Activated T-cell treated with anti-CD3 and anti-CD28 coated beads, Interleukin-2, amount 50 U/mL, for 24 hours (primary cell): ENCODE measurements at regions not wholly inside any gene's neighbourhood (a gene's known extent, or its start where the extent isn't known, plus 50 kb on each side); places are given as distances from the start of the nearest gene placed in this dataset.

Experiments used
- DNase-seq: peaks from one replicate; pipeline ENCODE4 v3.0.0-alpha.2; 2020
- H3K27ac Mint-ChIP-seq: 2 replicates; pipeline ENCODE4 v1.8.0; 2020; ENCODE audit warnings: mild to moderate bottlenecking, mixed read lengths
- H3K27me3 Mint-ChIP-seq: 2 replicates; pipeline ENCODE4 v1.8.0; 2020; ENCODE audit warnings: mixed read lengths
- H3K36me3 Mint-ChIP-seq: 2 replicates; pipeline ENCODE4 v1.8.0; 2020; ENCODE audit warnings: low read depth, mixed read lengths
- H3K4me1 Mint-ChIP-seq: 2 replicates; pipeline ENCODE4 v1.8.0; 2020; ENCODE audit warnings: low read depth, mixed read lengths
- H3K4me3 Mint-ChIP-seq: 2 replicates; pipeline ENCODE4 v1.8.0; 2020; ENCODE audit warnings: mild to moderate bottlenecking, moderate library complexity, mixed read lengths
- H3K9me3 Mint-ChIP-seq: 2 replicates; pipeline ENCODE4 v1.8.0; 2020; ENCODE audit warnings: mixed read lengths

DNA sequence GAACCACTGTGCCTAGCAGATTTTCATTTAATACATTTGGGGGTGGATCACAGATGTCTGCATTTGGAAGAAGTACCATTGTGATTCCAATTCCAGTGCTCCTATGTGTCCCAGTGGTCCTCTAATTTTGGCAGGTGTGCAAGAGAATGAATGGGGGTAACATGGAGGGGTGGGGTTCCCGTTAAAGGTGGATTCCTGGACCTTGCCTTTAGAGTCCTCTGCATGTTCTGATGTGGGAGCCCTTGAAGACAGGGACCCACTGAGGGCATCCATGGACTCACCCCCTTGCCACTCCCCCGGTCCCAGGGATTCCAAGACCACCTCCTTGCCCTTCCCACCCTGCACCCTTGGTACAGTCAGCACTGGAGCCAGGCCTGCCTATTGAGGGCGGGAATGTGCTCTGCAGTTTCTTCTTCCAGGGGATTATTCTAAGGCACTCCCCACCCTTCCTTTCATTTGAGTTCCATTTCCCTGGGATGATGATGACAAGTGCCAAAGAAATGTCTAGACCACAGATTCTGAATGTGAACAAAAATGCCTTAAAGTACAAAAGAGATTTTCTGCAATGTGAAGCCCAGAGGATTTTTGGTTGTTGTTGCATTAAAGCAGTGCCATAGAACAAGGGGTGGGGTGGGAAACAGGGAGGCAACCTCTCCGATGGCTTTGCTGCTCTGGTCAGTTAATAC lies 119.4 kb upstream of the PTCH1 start:
- no peak for DNase-seq
- no peaks in the 10 kb centered on the region for H3K4me1 Mint-ChIP-seq
- H3K4me3 Mint-ChIP-seq = no peak overlapping the region
- H3K36me3 Mint-ChIP-seq = no peaks in the 10 kb centered on the region
- peaks cover 5% of the 10 kb centered on the region for H3K27me3 Mint-ChIP-seq
- no peak overlapping the region for H3K27ac Mint-ChIP-seq
- H3K9me3 Mint-ChIP-seq = no peaks in the 10 kb centered on the region

DNA sequence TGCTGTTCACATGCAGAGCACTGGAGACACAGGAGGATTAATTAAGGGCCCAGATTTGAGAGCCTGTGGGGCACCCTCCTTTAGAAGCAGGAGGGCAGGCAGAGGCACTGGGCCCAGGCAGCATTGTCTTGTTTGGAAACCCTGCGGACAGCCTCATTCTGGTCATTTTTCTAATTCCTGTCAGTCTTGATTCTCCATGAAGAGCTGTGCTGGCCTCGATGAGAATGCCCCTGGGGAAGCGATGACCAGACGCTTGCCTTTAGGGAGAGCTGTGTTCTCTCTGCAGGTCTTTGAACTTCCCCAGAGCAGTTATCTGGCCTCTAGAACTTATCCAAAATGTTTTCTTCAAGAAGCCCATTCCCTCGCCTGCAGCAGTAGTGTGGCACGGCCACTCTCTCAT lies 117.8 kb upstream of the PTCH1 start:
- no peak for DNase-seq
- H3K27ac Mint-ChIP-seq = no peak overlapping the region
- peaks cover 3% of the 10 kb centered on the region for H3K27me3 Mint-ChIP-seq
- H3K36me3 Mint-ChIP-seq = no peaks in the 10 kb centered on the region
- H3K9me3 Mint-ChIP-seq = no peaks in the 10 kb centered on the region
- no peaks in the 10 kb centered on the region for H3K4me1 Mint-ChIP-seq
- H3K4me3 Mint-ChIP-seq = no peak overlapping the region

DNA sequence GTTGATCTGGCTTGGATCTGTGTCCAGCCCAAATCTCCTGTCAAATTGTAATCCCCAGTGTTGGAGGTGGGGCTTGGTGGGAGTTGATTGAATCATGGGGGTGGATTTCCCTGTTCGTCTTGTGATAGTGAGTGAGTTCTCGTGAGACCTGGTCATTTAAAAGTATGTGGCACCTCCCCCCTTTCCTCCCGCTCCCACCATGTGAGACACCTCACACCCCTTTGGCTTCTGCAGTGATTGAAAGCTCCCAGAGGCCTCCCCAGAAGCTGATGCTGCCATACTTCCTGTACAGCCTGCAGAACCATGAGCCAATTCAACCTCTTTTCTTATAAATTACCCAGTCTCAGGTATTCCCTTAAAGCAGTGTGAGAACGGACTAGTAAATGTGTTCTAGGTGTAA lies 117.3 kb upstream of the PTCH1 start:
- Mint-ChIP-seq H3K36me3 (no peaks in the 10 kb centered on the region), H3K4me3 (no peak overlapping the region), H3K9me3 (no peaks in the 10 kb centered on the region), H3K27me3 (no peaks in the 10 kb centered on the region), H3K4me1 (no peaks in the 10 kb centered on the region), H3K27ac (no peak overlapping the region)
- DNase-seq = no peak

DNA sequence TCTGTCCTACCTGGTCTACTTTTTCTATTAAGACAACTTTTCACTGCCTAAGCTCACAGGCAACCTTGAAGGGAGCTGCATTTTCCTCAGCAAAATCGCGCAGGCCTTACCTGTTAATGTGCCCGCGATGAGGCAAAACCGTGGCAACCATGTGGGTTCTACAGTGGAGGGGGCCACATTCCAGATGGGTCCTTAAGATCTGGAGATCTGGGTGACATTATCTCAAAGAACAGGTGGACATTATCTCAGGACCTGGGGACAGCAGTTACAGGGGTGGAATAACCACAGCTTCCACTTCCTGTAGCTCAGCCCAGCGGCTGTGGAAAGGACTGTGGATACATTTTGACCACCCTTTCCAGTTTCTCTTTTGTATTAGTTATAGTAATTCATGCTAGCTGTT lies 112.8 kb upstream of the PTCH1 start:
- Mint-ChIP-seq H3K9me3 (peaks cover 2% of the 10 kb centered on the region), H3K27me3 (peaks cover 21% of the 10 kb centered on the region), H3K4me1 (peaks cover 15% of the 10 kb centered on the region), H3K27ac (no peak overlapping the region), H3K4me3 (no peak overlapping the region), H3K36me3 (peaks cover 3% of the 10 kb centered on the region)
- DNase-seq = no peak

DNA sequence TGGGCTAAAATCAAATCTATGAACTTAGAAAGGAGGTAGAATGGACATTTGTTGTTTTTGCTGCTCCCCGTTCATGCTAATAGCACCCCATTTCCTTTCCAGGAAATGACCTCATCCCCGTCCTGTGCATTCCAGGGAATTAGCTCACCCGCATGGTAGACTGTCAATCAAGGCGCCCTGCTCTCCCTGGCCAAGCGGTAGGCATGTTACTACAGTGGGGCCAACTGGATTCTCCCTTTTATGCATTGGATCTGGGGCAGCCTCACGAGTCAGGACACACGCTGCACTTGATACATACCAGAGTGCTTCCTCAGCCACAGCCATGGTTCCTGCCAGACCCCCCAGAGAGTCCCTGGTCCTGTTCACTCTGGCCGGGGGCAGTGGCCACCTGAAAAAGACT lies 111.0 kb upstream of the PTCH1 start:
- Mint-ChIP-seq H3K36me3 (peaks cover 3% of the 10 kb centered on the region), H3K4me1 (peaks cover 23% of the 10 kb centered on the region), H3K27me3 (peaks cover 21% of the 10 kb centered on the region), H3K27ac (no peak overlapping the region), H3K9me3 (peaks cover 2% of the 10 kb centered on the region), H3K4me3 (no peak overlapping the region)
- DNase-seq = no peak

DNA sequence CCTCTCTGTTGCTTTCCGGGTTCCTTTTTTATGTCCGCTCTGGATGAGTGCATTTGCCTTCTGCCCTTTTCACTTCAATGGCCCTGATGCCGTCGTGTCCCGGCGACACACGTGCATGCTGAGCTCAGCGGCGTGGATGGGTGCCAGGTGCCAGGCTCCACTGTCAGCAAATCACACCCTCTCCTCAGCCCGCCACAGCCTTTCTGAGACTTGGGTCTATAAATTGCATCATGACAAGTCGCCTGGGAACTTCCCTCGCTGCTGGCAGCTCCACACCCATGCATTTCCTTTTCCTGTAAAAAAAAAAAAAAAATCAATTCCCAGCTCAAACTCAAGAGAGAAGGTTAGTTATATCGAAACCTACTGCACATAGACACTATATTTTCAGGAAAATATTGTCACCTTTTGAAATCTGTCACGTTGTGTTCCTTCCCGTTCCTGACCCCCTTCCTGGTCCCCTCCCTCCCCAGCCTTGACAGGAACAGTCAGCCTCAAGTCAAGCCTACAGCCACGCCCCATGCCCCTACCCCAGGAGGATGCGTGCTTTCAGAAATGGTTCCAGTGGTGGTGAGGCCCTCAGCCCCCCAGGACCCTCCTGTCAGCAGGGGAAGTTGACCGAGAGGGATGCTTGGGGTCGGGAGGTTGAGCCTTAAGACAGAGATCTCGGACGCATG lies 110.3 kb upstream of the PTCH1 start:
- peak; percentile 62 for DNase-seq
- no peak overlapping the region for H3K4me3 Mint-ChIP-seq
- peaks cover 23% of the 10 kb centered on the region for H3K4me1 Mint-ChIP-seq
- H3K27ac Mint-ChIP-seq = peak overlapping the region; percentile 31
- peaks cover 21% of the 10 kb centered on the region for H3K27me3 Mint-ChIP-seq
- peaks cover 3% of the 10 kb centered on the region for H3K36me3 Mint-ChIP-seq
- peaks cover 2% of the 10 kb centered on the region for H3K9me3 Mint-ChIP-seq

DNA sequence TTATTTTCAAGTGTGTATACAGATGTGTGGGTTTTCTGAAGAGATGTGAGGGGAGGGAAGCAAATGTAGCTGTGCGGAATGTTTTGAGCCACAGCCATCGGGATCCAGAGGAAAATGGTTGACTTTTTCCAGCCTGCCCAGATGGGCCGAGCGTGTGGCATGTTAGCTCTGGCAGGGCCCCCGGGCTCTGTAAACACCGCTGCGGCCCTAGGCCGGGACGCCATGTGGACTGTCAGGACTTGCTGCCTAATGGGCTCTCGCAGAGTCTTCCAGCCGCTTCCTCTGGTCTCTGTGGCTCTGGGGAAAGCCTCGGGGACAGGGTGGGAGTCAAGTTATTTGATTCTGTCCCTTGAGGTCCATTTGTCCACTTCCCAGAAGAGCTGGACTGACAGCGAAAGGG lies 109.6 kb upstream of the PTCH1 start:
- Mint-ChIP-seq H3K4me3 (no peak overlapping the region), H3K36me3 (peaks cover 3% of the 10 kb centered on the region), H3K4me1 (peaks cover 23% of the 10 kb centered on the region), H3K27ac (no peak overlapping the region), H3K9me3 (peaks cover 2% of the 10 kb centered on the region), H3K27me3 (peaks cover 21% of the 10 kb centered on the region)
- no peak for DNase-seq

DNA sequence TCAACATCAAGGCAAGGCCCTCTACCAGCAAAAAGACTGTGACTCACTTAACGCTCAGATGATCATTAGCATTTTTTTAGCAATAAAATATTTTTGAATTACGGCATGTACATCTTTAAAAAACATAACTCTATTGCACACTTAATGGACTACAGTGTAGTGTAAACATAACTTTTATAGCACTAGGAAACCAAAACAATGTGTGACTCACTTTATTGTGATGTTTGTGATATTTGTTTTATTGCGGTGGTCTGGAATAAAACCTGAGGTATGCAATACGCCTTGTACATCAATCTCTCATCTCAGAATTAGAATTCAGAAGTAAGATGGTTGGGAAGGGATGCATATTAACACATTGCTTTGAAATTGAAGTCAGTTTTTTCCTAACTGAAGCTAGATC lies 106.9 kb upstream of the PTCH1 start:
- H3K27ac Mint-ChIP-seq = no peak overlapping the region
- DNase-seq = no peak
- peaks cover 2% of the 10 kb centered on the region for H3K9me3 Mint-ChIP-seq
- no peak overlapping the region for H3K4me3 Mint-ChIP-seq
- H3K27me3 Mint-ChIP-seq = peaks cover 21% of the 10 kb centered on the region
- peaks cover 3% of the 10 kb centered on the region for H3K36me3 Mint-ChIP-seq
- peaks cover 23% of the 10 kb centered on the region for H3K4me1 Mint-ChIP-seq

DNA sequence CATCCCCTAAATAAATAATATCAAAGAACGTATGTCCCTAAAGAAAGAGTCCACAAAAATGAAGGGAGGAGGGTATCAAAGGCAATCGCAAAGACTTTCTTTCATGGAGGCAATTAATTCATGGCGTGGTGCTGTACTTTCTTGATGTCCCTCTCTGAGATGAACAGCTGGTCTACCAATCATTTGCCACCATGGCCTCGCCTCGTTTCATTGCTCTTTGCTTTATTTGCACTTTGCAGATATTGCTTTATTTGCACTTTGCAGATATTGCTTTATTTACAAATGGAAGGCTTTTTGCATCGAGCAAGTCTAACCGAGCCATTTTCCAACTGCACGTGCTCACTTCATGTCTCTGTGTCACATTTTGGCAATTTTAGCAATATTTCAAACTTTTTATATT lies 104.0 kb upstream of the PTCH1 start:
- no peak overlapping the region for H3K4me3 Mint-ChIP-seq
- peaks cover 11% of the 10 kb centered on the region for H3K27me3 Mint-ChIP-seq
- H3K4me1 Mint-ChIP-seq = peaks cover 8% of the 10 kb centered on the region
- H3K36me3 Mint-ChIP-seq = no peaks in the 10 kb centered on the region
- DNase-seq = no peak
- no peak overlapping the region for H3K27ac Mint-ChIP-seq
- no peaks in the 10 kb centered on the region for H3K9me3 Mint-ChIP-seq

DNA sequence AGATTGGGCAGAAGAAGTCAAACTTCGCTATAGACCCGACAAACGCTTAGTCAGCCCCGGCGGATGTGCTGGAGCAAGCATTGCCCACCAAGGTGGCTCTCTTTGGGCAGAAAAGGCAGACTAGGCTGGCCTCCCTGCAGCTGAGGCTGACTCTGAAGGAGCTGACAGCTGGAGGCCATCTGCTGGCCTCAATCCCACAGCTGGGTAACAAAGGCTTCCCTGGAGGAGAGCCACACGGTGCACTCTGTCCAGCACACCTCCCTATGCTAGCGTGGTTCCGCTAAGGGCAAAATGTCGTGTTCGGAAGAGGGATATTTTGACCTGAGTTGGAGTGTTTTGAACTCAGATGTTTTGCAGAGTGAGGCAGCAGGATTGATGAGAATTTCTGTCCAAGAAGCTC lies 103.5 kb upstream of the PTCH1 start:
- no peaks in the 10 kb centered on the region for H3K36me3 Mint-ChIP-seq
- peaks cover 8% of the 10 kb centered on the region for H3K4me1 Mint-ChIP-seq
- no peak overlapping the region for H3K27ac Mint-ChIP-seq
- H3K9me3 Mint-ChIP-seq = no peaks in the 10 kb centered on the region
- H3K27me3 Mint-ChIP-seq = peaks cover 8% of the 10 kb centered on the region
- no peak overlapping the region for H3K4me3 Mint-ChIP-seq
- DNase-seq = no peak

DNA sequence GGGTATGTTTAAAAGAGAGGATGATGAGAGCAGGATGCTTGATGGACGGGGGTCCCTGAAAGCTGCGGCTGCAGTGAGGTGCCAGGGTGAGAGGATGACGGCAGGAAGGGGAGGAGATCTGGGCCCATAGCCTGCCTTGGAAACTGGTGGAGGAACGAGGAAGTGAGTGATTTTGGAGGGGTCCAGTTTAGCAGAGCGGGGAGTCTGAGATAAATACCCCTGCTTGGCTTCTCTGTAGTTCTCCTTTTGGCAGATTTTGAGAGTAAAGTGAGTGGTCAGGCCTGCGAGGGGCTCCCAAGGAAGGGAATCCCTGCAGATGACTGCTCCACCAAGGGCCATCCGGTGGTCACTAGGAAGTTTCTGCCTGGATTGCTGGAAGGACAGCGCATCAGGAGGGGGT lies 98.5 kb upstream of the PTCH1 start:
- Mint-ChIP-seq H3K36me3 (no peaks in the 10 kb centered on the region), H3K27ac (no peak overlapping the region), H3K9me3 (peaks cover 2% of the 10 kb centered on the region), H3K27me3 (peaks cover 2% of the 10 kb centered on the region), H3K4me1 (no peaks in the 10 kb centered on the region), H3K4me3 (no peak overlapping the region)
- no peak for DNase-seq

DNA sequence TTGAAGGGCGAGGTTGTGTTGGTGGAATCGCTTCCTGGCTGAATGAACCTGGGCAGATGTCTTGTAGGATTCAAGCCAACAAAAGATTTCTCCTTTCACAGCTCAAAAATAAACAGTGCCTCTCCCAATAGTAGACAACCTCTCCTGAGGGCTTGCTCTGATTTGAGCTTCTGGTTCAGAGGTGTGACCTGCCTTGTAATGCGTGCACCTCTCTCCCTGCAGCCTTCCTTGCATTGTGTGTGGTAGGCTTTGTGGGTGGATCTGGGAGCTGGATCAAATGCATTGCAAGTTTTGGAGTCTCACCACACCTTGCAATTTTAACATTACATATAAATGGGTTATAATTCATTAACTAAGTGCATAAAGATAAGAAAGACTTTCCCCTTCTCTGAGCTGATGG lies 96.9 kb upstream of the PTCH1 start:
- no peak overlapping the region for H3K4me3 Mint-ChIP-seq
- no peaks in the 10 kb centered on the region for H3K36me3 Mint-ChIP-seq
- no peaks in the 10 kb centered on the region for H3K4me1 Mint-ChIP-seq
- DNase-seq = no peak
- peaks cover 2% of the 10 kb centered on the region for H3K27me3 Mint-ChIP-seq
- no peak overlapping the region for H3K27ac Mint-ChIP-seq
- peaks cover 2% of the 10 kb centered on the region for H3K9me3 Mint-ChIP-seq

DNA sequence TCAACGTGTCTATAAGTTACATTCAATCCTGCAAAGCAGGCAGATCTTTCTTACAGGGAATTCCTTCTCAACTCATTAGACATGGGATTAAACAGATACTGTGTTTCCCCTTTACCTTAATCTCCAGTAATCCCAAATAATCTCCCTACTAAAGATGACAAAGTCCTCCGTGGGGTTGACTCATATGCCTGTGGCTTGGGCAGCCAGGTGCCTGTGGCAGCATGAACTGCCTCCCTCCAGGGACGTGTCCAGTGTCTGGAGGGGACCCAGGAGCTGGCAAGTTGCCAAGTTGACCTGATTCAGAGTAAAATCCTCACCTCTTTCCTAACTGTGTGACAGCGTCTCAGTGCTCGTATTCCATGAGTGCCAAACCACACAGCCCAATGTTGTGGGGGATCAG lies 94.6 kb upstream of the PTCH1 start:
- Mint-ChIP-seq H3K27ac (no peak overlapping the region), H3K4me3 (no peak overlapping the region)

DNA sequence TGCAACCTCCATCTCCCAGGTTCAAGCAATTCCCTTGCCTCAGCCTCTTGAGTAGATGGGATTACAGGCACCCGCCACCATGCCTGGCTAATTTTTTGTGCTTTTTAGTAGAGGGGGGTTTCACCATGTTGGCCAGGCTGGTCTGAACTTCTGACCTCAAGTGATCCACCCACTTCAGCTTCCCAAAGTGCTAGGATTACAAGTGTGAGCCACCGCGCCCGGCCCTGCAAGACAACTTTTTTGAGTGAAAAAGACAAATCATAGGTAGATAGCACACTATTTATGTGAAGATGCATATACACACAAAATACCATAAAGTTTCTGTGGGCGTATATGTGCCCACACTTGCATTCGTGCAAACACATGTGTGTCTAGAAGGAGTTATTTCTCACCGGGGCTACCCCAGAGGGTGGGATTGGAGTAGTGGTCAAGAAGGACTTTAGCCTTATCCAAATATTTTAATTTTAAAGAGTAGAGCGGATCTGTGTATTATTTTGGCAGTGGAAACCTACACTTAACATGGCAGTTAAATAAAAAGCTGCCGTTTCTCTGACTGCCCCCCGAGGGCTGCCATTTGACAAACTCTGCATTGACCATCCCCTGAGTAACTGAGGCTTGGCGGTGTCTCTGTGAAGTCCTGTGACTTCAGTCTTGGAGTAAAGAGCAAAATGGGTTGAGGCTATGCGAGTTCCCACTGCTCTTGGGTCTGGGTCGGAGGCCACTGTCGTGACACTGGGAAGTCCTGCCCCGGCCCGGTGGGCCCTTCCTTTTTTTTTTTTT lies 93.4 kb upstream of the PTCH1 start:
- Mint-ChIP-seq H3K27me3 (no peaks in the 10 kb centered on the region), H3K36me3 (no peaks in the 10 kb centered on the region), H3K9me3 (peaks cover 2% of the 10 kb centered on the region), H3K4me3 (no peak overlapping the region), H3K27ac (no peak overlapping the region), H3K4me1 (no peaks in the 10 kb centered on the region)
- DNase-seq = no peak

More for the DNA sequence above, 94.6 kb upstream of the PTCH1 start:
- DNase-seq = no peak
- Mint-ChIP-seq H3K36me3 (no peaks in the 10 kb centered on the region), H3K9me3 (peaks cover 2% of the 10 kb centered on the region), H3K27me3 (peaks cover 2% of the 10 kb centered on the region), H3K4me1 (no peaks in the 10 kb centered on the region)

DNA sequence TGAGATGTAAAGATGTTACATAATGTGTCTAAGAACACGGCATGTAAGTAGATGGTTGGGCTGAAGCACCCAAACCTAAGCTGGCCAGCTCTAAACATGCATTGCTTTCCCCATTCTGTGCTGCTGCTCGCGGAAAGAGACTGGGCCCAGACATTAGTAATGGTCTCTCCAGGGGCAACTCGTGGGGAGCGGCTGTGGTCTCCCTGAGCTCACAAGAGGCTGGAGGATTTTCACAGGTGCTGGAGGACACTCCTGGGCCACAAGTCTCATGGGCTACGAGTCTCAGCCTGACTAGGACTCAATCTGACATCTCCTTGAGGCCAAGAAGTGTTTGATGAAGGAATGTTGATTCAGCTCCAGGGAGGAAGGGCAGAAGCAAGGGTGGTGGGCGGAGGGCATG lies 92.7 kb upstream of the PTCH1 start:
- Mint-ChIP-seq H3K9me3 (peaks cover 2% of the 10 kb centered on the region), H3K4me1 (no peaks in the 10 kb centered on the region), H3K36me3 (no peaks in the 10 kb centered on the region), H3K27ac (no peak overlapping the region), H3K4me3 (no peak overlapping the region), H3K27me3 (no peaks in the 10 kb centered on the region)
- no peak for DNase-seq
